Hepatocyte (in vitro differentiated cells): ENCODE measurements at regions not wholly inside any gene's neighbourhood (a gene's known extent, or its start where the extent isn't known, plus 50 kb on each side); places are given as distances from the start of the nearest gene placed in this dataset.
A peak's percentile ranks its signal among the peaks of the same experiment; 100 is the strongest.

Experiments used
- DNase-seq: peaks from one replicate; pipeline ENCODE4 v3.0.0-alpha.2; 2016; ENCODE audit warnings: low spot score
- H2AFZ ChIP-seq: fragments of 200-600 bp; sonication (generic); 2 replicates; pipeline ENCODE4 v1.6.0; 2016; ENCODE audit warnings: antibody characterized with exemption, mild to moderate bottlenecking
- H3K27ac ChIP-seq: fragments of 200-600 bp; sonication (generic); 2 replicates; pipeline ENCODE4 v1.5.1; 2016; ENCODE audit warnings: mild to moderate bottlenecking
- H3K27me3 ChIP-seq: fragments of 200-600 bp; sonication (generic); 2 replicates; pipeline ENCODE4 v1.6.1; 2016
- H3K36me3 ChIP-seq: fragments of 200-600 bp; sonication (generic); replicated peaks from 2 replicates; pipeline ENCODE4 v1.5.1; 2016; ENCODE audit warnings: low read depth; ENCODE audit not compliant: insufficient read depth
- H3K4me1 ChIP-seq: fragments of 200-600 bp; sonication (generic); 2 replicates; pipeline ENCODE4 v1.5.1; 2016; ENCODE audit warnings: mild to moderate bottlenecking, moderate library complexity; ENCODE audit not compliant: insufficient read depth
- H3K4me2 ChIP-seq: fragments of 200-600 bp; sonication (generic); 2 replicates; pipeline ENCODE4 v1.6.0; 2016
- H3K4me3 ChIP-seq: fragments of 200-600 bp; sonication (generic); 2 replicates; pipeline ENCODE4 v1.5.1; 2016; ENCODE audit warnings: mild to moderate bottlenecking
- H3K79me2 ChIP-seq: fragments of 200-600 bp; sonication (generic); 2 replicates; pipeline ENCODE4 v1.6.0; 2017; ENCODE audit warnings: mild to moderate bottlenecking
- H3K9me2 ChIP-seq: fragments of 200-600 bp; sonication (generic); replicated peaks from 2 replicates; pipeline ENCODE4 v1.6.0; 2017; ENCODE audit warnings: mild to moderate bottlenecking; ENCODE audit not compliant: insufficient read depth
- H3K9me3 ChIP-seq: fragments of 200-600 bp; sonication (generic); 2 replicates; pipeline ENCODE4 v1.5.1; 2016; ENCODE audit warnings: low read depth, mild to moderate bottlenecking
- H4K20me1 ChIP-seq: fragments of 200-600 bp; sonication (generic); 2 replicates; pipeline ENCODE4 v1.6.0; 2016; ENCODE audit warnings: mild to moderate bottlenecking; ENCODE audit not compliant: insufficient read depth, poor library complexity, severe bottlenecking
- CTCF ChIP-seq: fragments of 200-600 bp; sonication (generic); IDR thresholded peaks from 2 replicates; pipeline ENCODE4 v1.5.1; 2016; ENCODE audit warnings: antibody characterized with exemption, mild to moderate bottlenecking; ENCODE audit not compliant: poor library complexity
- EZH2 ChIP-seq: fragments of 200-600 bp; sonication (generic); IDR thresholded peaks from 2 replicates; pipeline ENCODE4 v1.6.1; 2016; ENCODE audit warnings: antibody characterized with exemption, mild to moderate bottlenecking, borderline replicate concordance
- EZH2phosphoT487 ChIP-seq: fragments of 200-600 bp; sonication (generic); IDR thresholded peaks from one replicate; pipeline ENCODE4 v1.6.1; 2018; ENCODE audit warnings: antibody characterized with exemption, mild to moderate bottlenecking, low read depth, moderate library complexity; ENCODE audit not compliant: unreplicated experiment, severe bottlenecking
- WGBS: methylation state at CpG from one replicate; pipeline ENCODE4 v1.1.6; 2016; ENCODE audit warnings: low lambda C conversion rate; ENCODE audit errors: missing lambda C conversion rate; 5-methylcytosine and 5-hydroxymethylcytosine counted together

DNA sequence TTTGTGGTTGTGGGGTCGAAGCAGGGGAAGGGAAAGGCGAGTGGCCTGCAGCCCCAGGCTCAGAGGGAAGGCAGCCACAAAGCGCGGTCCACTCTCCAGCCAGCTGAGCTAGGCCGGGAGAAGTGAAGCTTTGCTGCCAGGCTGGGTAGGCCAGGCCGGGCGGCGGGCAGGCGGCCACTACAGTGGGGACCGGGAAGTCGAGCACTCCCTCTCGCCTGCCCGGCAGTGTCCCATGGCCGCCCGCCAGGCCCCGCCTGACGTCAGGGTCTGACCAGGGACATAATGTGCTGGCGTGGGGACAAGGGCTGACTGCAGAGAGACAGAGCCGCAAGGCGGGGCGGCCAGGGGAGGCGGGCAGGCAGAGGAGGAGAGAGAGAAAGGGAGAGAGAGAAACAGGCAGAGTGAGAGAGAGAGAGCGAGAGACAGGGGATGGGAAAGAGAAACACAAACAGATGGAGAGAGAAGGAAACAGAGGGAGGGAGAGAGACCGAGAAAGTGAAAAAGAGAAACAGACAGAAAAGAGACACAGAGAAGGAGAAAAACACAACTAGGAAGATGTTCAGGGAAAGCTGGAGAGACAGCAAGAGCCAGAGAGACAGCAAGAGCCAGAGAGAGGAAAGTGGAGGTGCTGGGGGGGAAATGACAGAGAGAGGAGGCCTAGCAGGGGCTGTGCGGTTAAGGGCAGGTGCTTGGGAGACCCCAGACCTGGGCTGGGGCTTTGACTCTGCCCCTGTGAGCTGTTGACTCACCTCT is 94.5 kb upstream of the PTPN1 start:
- H3K4me2 ChIP-seq, result peak overlapping the region; percentile 41
- no peaks in the 10 kb centered on the region for H3K27me3 ChIP-seq
- H4K20me1 ChIP-seq, result no peaks in the 10 kb centered on the region
- peak overlapping the region; percentile 94 for H3K27ac ChIP-seq
- H3K9me2 ChIP-seq, result no peaks in the 10 kb centered on the region
- no peaks in the 10 kb centered on the region for H3K36me3 ChIP-seq
- peak; percentile 70 for DNase-seq
- no peaks in the 10 kb centered on the region for H3K9me3 ChIP-seq
- no peak overlapping the region for H3K4me3 ChIP-seq
- no peak for TF ChIP-seq EZH2
- no peak for TF ChIP-seq EZH2phosphoT487
- TF ChIP-seq CTCF, result no peak
- 80% methylated on average over 24 of the region's 25 CpGs for WGBS
- H3K4me1 ChIP-seq, result peaks cover 19% of the 10 kb centered on the region
- no peaks in the 10 kb centered on the region for H3K79me2 ChIP-seq
- no peak overlapping the region for H2AFZ ChIP-seq

DNA sequence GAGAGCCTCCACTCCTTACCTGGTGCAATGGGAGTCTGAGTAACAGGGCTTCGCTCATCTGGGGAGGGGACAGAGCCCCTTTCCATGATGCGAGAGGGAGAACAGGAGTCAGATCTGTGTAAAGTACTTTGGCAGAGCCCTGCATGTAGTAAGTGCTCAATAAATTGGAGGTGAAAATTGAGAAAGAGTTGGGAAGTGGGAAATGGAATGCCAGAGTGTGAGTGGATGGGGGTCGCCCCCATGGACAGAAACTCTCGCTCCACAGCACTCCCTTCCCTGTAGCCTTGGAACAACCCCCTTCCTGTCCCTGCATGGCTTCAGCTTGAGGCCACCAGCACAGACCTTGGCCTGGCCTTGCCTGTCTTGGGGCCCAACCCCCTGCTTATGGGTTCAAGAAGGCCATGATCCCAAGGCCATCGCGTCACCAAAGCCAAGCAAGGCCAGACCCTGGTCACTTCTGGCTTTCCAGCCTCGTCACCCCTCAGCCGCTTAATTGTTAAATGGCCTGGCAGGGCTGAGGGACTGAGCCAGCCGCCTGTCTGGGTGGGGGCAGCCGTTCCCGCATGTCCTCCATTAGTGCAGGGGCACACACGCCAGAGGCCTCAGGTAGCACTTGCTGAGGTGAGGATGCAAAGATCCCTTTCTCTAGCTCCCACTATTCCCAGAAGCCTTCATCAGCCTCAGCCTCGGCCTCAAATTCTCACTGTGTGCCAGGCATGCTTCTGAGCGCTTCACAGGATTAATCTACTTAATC is 93.7 kb upstream of the PTPN1 start:
- H3K27ac ChIP-seq, result peak overlapping the region; percentile 94
- no peak overlapping the region for H3K4me3 ChIP-seq
- no peak overlapping the region for H3K4me2 ChIP-seq
- H3K36me3 ChIP-seq, result no peaks in the 10 kb centered on the region
- H3K9me3 ChIP-seq, result no peaks in the 10 kb centered on the region
- H2AFZ ChIP-seq, result no peak overlapping the region
- no peak for DNase-seq
- no peaks in the 10 kb centered on the region for H3K79me2 ChIP-seq
- H4K20me1 ChIP-seq, result no peaks in the 10 kb centered on the region
- H3K4me1 ChIP-seq, result peaks cover 19% of the 10 kb centered on the region
- H3K27me3 ChIP-seq, result no peaks in the 10 kb centered on the region
- TF ChIP-seq EZH2phosphoT487, result no peak
- TF ChIP-seq EZH2, result no peak
- TF ChIP-seq CTCF, result no peak
- no peaks in the 10 kb centered on the region for H3K9me2 ChIP-seq
- WGBS, result 90% methylated on average over 14 of the region's 14 CpGs

- H4K20me1 ChIP-seq, result no peaks in the 10 kb centered on the region
- no peak overlapping the region for H3K4me2 ChIP-seq
- H2AFZ ChIP-seq, result no peak overlapping the region
- H3K4me3 ChIP-seq, result no peak overlapping the region
- TF ChIP-seq EZH2 (no peak), CTCF (no peak), EZH2phosphoT487 (no peak)
- no peaks in the 10 kb centered on the region for H3K36me3 ChIP-seq
- no peaks in the 10 kb centered on the region for H3K9me3 ChIP-seq
- H3K9me2 ChIP-seq, result no peaks in the 10 kb centered on the region
- H3K79me2 ChIP-seq, result no peaks in the 10 kb centered on the region
- WGBS, result 79% methylated on average over 5 of the region's 5 CpGs
- DNase-seq, result no peak
- no peaks in the 10 kb centered on the region for H3K27me3 ChIP-seq
- peaks cover 19% of the 10 kb centered on the region for H3K4me1 ChIP-seq
- H3K27ac ChIP-seq, result no peak overlapping the region
Measured at GRCh38 chr20:50417023-50417329, 93.2 kb upstream of the PTPN1 start.
